GM08714 (cell line): ENCODE measurements at regions not wholly inside any gene's neighbourhood (a gene's known extent, or its start where the extent isn't known, plus 50 kb on each side); places are given as distances from the start of the nearest gene placed in this dataset.
"Not testable (repeated sequence)": the region's sequence is repeated elsewhere in the genome, so short reads cannot be mapped to it uniquely, and the experiment has no call there.

ENCODE experiments used
- H3K4me3 ChIP-seq: fragments of 200-500 bp; sonication (Bioruptor generic); 2 replicates; pipeline ENCODE4 v1.5.1; 2014; ENCODE audit warnings: mild to moderate bottlenecking, low read length, inconsistent platforms
- ZNF274 ChIP-seq: IDR thresholded peaks from 2 replicates; pipeline ENCODE4 v1.6.1; 2012; ENCODE audit warnings: mild to moderate bottlenecking, low read depth, low read length

GRCh38 chr17:79560527-79560926, 50.3 kb downstream of the RBFOX3 start:
- no peak for TF ChIP-seq ZNF274
- H3K4me3 ChIP-seq = no peak overlapping the region

DNA sequence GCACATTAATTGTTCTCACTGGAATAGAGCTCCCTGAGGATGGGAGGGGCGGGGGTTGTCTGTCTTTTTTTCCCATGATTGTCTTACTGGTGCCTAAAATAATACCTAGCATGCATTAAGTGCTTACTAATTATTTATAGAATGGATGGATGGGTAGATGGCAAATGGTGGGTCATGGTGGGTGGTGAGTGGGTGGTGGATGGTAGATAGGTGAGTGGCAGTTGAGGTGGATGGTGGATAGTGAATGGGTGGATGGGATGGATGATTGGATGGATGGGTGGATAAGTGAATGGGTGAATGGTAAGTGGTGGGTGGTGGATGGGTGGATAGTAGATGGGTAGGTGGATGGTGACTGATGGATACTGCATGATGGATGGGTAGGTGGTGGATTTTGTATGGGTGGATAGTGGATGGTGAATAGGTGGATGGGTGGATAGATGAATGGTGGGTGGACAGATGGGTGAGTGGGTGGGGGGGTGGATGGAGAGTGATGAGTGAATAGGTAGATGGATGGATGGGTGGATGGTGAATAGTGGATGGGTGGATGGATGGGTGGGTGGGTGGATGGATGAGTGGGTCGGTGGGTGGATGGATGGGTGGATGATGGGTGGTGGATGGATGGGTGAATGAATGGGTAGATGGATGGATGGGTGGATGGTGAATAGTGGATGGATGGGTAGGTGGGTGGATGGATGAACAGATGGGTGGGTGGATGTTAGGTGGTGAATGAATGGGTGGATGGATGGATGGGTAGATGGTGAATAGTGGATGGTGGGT, 51.6 kb downstream of the RBFOX3 start:
- H3K4me3 ChIP-seq = no peak overlapping the region
- TF ChIP-seq ZNF274 = no peak

DNA sequence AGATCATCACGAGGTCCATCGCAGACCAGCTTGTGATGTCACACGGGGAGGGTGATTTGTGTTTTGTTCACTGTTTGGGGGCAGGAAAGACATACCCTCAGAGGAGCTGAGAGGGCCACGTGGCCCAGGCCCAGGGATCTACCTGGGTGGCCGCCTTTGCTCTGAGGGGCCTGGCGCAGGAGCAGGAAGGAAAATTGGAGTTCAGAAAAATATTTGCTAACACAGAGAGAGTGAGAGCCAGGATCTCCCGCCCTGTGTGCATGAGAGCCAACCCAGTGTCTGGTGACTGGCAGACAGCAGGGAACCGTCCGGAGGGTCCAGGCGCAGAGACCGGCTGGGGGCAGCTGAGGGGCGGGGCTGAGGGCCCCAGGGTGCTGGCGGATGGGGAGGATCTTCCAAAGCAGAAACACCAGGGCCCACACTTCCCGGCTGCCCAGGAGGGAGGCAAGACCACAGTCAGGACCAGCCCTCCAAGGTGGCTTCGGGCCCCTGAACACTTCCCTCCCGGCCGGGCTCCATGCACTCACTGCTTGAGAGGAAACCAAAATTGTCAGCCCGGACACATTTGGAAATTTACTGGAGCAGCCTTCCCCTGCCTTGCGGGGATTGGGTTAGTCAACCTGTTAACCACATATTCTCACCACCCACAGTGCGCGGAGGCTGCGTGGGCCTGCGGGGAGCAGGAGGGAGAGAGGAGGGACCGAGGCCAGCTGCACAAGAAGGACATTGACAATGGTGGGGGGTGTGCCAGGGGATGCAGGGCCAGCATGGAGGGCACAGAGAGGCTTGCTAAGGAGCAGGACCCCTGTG, 52.6 kb downstream of the RBFOX3 start:
- no peak for TF ChIP-seq ZNF274
- H3K4me3 ChIP-seq = no peak overlapping the region

DNA sequence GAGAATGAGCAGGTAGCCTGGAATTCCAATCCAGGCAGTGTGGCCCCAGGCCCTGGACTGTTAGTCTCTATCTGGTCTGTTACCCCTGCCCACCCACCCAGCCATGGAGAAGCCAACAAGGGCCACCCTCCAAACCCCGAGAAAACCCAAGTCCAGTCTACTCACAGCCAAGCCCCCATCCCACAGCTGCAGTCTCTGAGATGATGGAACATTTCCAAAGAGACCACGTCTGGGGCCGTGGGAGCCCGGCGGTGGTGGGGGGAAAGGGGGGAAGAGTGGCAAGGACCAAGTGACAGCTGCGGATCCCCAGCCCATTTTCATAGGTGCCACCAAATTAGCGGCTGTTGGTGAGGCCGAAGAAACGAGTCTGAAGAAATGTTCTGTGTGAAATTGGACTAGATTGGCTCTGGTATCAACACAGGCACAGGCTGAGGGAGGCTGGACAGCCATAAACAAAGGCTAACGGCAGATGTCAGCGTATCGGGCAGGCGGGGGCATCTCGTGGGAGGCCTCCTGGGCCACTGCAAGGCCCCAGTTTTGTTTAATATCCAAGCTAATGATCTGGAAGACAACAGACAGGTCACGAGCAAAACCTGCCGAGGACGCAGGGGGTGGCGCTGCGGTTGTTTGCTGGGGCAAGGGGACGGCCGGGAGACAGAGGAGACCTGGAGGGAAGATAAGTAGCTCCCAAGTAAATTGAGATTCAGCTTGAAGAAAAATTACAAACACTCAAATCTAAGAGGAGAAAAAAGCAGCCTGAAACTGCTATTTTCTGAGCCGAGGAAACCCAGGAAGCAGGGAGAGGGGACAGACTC, 53.4 kb downstream of the RBFOX3 start:
- H3K4me3 ChIP-seq = no peak overlapping the region
- no peak for TF ChIP-seq ZNF274

- no peak overlapping the region for H3K4me3 ChIP-seq
- TF ChIP-seq ZNF274 = no peak
Measured at GRCh38 chr17:79556271-79556670, 54.6 kb downstream of the RBFOX3 start.

DNA sequence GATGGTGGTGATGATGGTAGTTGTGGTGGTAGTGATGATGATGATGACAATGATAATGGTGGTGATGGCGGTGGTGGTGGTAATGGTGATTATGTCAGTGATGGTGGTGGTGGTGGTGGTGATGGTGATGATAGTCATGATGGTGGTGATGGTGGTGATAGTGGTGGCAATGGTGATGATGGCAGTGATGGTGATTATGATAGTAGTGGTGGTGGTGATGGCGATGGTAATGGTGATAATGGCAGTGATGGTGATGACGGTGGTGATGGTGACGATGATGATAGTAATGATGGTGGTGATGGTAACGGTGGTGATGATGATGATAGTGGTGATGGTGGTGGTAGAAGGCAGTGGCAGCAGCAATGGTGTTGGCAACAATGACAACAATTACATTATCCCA, 55.3 kb downstream of the RBFOX3 start:
- TF ChIP-seq ZNF274 = no peak
- no peak overlapping the region for H3K4me3 ChIP-seq

GRCh38 chr17:79554346-79554745, 56.5 kb downstream of the RBFOX3 start:
- H3K4me3 ChIP-seq = not testable (repeated sequence)

DNA sequence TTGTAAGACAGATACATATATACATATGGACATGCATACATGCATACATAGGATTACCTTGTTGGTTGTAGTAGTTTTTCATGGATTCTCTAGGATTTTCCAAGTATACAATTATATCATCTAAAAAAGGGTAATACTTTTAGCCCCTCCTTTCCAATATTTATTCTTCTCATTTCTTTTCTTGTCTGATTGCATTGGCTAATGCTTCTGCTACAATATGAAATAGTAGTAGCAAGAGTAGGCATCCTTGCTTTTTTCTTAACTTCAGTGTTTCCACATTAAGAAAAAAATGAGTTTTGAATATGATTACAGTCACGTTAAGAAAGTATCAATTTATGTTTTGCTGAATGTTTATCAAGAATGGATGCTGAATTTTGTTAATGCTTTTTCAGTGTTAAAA, 58.0 kb downstream of the RBFOX3 start:
- no peak for TF ChIP-seq ZNF274
- no peak overlapping the region for H3K4me3 ChIP-seq

DNA sequence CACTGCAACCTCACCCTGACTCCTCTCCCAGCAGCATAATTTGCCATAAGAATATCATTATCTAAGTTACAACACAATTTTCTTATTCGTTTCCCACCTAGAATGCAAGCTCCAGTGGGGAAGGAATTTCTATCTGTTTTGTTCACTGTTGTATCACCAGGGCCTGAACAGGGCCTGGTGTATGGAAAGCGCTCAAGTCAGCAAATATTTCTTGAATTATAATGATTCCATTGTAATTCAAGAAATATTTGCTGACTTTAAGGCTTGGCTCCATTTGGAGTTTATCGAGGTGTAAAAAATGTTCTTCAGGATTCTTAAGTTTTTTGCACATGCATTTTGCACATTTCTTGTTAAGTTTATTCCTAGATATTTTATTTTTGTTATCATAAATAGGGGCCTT, 58.4 kb downstream of the RBFOX3 start:
- no peak overlapping the region for H3K4me3 ChIP-seq
- no peak for TF ChIP-seq ZNF274

- no peak overlapping the region for H3K4me3 ChIP-seq
- no peak for TF ChIP-seq ZNF274
Measured at GRCh38 chr17:79549141-79549915, 61.5 kb downstream of the RBFOX3 start.

DNA sequence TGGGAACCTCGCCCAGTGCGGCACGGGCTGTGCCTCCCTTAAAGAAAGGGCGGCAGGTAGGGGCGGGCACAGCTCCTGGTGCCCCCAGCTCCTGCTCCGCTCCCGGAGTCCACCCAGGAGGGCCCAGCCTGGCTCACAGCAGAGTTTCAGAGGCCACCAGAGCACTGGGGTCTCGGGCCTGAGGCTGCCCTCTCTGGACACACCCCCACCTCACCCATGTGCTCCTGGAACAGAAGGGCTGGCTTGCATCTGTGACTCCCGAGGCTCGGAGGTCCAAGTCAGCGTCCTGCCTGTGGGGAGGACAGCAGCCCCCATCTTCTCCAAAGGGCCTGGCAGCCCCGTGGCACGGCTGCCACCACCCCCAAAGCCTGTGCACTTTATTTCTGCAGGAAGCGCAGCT, 62.7 kb downstream of the RBFOX3 start:
- TF ChIP-seq ZNF274 = no peak
- no peak overlapping the region for H3K4me3 ChIP-seq

DNA sequence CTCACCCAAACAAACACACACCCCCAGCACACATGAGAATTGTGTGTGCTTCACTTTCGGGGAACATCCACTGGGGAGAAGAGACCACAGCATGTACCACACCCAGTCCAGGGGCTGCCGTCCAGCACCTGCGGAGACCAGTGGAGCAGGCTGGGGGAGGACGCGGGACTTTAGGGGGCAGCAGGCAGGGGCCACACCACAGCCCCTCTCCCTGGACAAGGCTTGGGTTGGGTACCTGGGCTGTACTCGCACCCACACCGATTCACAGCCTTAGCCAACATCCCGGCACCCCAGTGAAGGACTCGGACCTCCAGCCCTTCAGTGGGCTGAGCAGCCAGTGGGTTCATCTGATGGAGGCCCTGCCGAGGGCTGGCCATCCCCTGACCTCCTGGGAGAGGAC, 63.3 kb downstream of the RBFOX3 start:
- H3K4me3 ChIP-seq = no peak overlapping the region
- no peak for TF ChIP-seq ZNF274

DNA sequence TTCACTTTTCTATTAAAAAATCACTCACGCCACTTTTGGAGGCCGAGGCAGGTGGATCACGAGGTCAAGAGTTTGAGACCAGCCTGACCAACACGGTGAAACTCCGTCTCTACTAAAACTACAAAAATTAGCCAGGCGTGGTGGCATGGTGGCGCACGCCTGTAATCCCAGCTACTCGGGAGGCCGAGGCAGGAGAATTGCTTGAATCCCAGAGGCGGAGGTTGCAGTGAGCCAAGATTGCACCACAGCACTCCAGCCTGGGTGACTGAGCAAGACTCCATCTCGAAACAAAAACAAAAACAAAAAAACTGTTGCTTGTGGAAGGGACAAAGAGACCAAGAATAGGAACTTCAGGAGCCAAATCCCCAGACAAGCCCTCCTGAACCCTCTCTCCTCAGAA, 63.7 kb downstream of the RBFOX3 start:
- H3K4me3 ChIP-seq = not testable (repeated sequence)

GRCh38 chr17:79546386-79546785, 64.5 kb downstream of the RBFOX3 start:
- no peak overlapping the region for H3K4me3 ChIP-seq
- no peak for TF ChIP-seq ZNF274
